ENCODE measurements at regions not wholly inside any gene's neighbourhood (a gene's known extent, or its start where the extent isn't known, plus 50 kb on each side); places are given as distances from the start of the nearest gene placed in this dataset.

GRCh38 chr3:31191354-31191753, 296.9 kb upstream of the GADL1 start:
- FAIRE-seq = no peak
- Histone ChIP-seq H3K9me3 (replicated peaks; ENCODE audit: control insufficient read depth, insufficient read depth, low read length) (no peaks in the 10 kb centered on the region), H4K20me1 (replicated peaks; ENCODE audit: control insufficient read depth, extremely low read depth, insufficient read depth, low read length) (no peaks in the 10 kb centered on the region), H3K27me3 (ENCODE audit: control insufficient read depth in 2 of 2, insufficient read depth in 2 of 2, low read length in 2 of 2) (peaks cover 2 to 5% of the 10 kb centered on the region in 2 experiments), H3K27ac (ENCODE audit: insufficient read depth, low read depth, low read length) (no peak overlapping the region), H3K4me3 (replicated peaks in 1 of 3; ENCODE audit: insufficient read depth in 1 of 3, low read depth in 1 of 3, low read length in 3 of 3) (no peak overlapping the region), H2AFZ (ENCODE audit: low read depth, low read length) (no peak overlapping the region), H3K9me1 (replicated peaks; ENCODE audit: control insufficient read depth, extremely low read depth, insufficient read depth, low read length) (no peaks in the 10 kb centered on the region), H3K4me2 (ENCODE audit: insufficient read depth, low read length) (no peak overlapping the region), H3K36me3 (ENCODE audit: control insufficient read depth in 2 of 2, extremely low read depth in 1 of 2, insufficient read depth in 2 of 2, low read length in 2 of 2) (no peaks in the 10 kb centered on the region), H3K79me2 (ENCODE audit: control insufficient read depth, insufficient read depth, low read length) (no peaks in the 10 kb centered on the region), H3K9ac (replicated peaks; ENCODE audit: extremely low read depth, insufficient read depth, low read length) (no peak overlapping the region), H3K4me1 (ENCODE audit: control insufficient read depth, extremely low read depth, insufficient read depth, low read length) (no peaks in the 10 kb centered on the region)
- ChIA-PET POLR2A (no interaction called here), CTCF (no interaction called here)
- TF ChIP-seq JUN (IDR thresholded peaks at IDR 0.05; ENCODE audit: borderline replicate concordance, insufficient read depth, insufficient read length, low read depth) (no peak), MYC (IDR thresholded peaks at IDR 0.05; ENCODE audit: low read depth, low read length) (no peak), MAX (IDR thresholded peaks at IDR 0.05; ENCODE audit: insufficient read depth, insufficient read length) (no peak), POLR2A (IDR thresholded peaks at IDR 0.05; ENCODE audit: low read depth, low read length) (no peak), POLR2AphosphoS5 (IDR thresholded peaks at IDR 0.05; ENCODE audit: insufficient read depth, low read depth, low read length) (no peak), CTCF (IDR thresholded peaks at IDR 0.05; ENCODE audit: extremely low read depth in 1 of 2, insufficient read depth in 1 of 2, low read depth in 1 of 2, low read length in 2 of 2) (no peak), EZH2 (IDR thresholded peaks at IDR 0.05; ENCODE audit: borderline replicate concordance, low read depth, low read length, severe bottlenecking) (no peak), FOS (IDR thresholded peaks at IDR 0.05; ENCODE audit: borderline replicate concordance, insufficient read depth, low read length) (no peak), GATA2 (IDR thresholded peaks at IDR 0.05; ENCODE audit: insufficient read depth, insufficient read length, low read depth, low read length) (no peak)
- dilution Hi-C loops (cut with MboI; ENCODE audit: extremely low pct_ligation_motif_present, low sequenced_read_pairs) (no loop called here), intact Hi-C loops (cut with micrococcal nuclease) (no loop called here)
- DNase-seq (ENCODE audit: low read depth, low spot score) = no peak
- BruUV-seq (replicated peaks) = no TSS peak

Measured in endothelial cell of umbilical vein (primary cell).